Upper lobe of left lung (tissue), 4 donors: ENCODE measurements at regions not wholly inside any gene's neighbourhood (a gene's known extent, or its start where the extent isn't known, plus 50 kb on each side); places are given as distances from the start of the nearest gene placed in this dataset.

Experiments
- POLR2A ChIP-seq, 4 donors: fragments of 450-650 bp; IDR thresholded peaks; one replicate each; pipeline ENCODE4 v1.5.1; 2016 to 2017; ENCODE audit warnings: antibody characterized with exemption in 4 of 4, mild to moderate bottlenecking in 2 of 4
- POLR2AphosphoS5 ChIP-seq, 2 donors: sonication (generic); formaldehyde crosslinking; IDR thresholded peaks; one replicate each; pipeline ENCODE4 v1.5.1; 2017; ENCODE audit warnings: antibody characterized with exemption in 2 of 2
- TF ChIP-seq, protein P1 (sequence below), 6 experiments: fragments of 450-650 bp in 4 of 6; fragments of 200-600 bp in 2 of 6; sonication (generic) in 2 of 6; IDR thresholded peaks; one replicate each; pipeline ENCODE4 v1.5.1; 2016 to 2019; ENCODE audit warnings: antibody characterized with exemption in 6 of 6

DNA sequence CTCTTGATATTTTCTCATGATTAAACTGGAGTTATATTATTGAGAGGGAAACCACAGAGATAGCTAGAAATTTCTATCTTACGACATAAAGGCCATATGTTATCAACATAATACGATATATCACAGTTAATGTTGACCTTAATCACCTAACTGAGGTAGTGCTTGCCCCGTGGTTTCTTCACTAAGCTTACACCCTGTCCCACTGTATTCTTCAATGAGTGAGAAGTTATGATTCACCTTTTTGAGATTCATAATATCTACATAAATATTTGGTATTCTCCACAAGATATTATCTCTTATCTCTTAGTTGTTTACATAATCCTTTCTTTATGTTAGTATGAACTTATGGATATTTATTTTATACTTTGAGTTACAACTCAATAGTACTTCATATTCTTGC lies 1714.1 kb downstream of the BRINP3 start:
- TF ChIP-seq, protein P1, sequence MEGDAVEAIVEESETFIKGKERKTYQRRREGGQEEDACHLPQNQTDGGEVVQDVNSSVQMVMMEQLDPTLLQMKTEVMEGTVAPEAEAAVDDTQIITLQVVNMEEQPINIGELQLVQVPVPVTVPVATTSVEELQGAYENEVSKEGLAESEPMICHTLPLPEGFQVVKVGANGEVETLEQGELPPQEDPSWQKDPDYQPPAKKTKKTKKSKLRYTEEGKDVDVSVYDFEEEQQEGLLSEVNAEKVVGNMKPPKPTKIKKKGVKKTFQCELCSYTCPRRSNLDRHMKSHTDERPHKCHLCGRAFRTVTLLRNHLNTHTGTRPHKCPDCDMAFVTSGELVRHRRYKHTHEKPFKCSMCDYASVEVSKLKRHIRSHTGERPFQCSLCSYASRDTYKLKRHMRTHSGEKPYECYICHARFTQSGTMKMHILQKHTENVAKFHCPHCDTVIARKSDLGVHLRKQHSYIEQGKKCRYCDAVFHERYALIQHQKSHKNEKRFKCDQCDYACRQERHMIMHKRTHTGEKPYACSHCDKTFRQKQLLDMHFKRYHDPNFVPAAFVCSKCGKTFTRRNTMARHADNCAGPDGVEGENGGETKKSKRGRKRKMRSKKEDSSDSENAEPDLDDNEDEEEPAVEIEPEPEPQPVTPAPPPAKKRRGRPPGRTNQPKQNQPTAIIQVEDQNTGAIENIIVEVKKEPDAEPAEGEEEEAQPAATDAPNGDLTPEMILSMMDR (IDR thresholded peaks at IDR 0.05): no peak
- no peak for TF ChIP-seq POLR2A (IDR thresholded peaks at IDR 0.05)
- TF ChIP-seq POLR2AphosphoS5 (IDR thresholded peaks at IDR 0.05): no peak
